Right lobe of liver (tissue), 6 donors: ENCODE measurements at regions not wholly inside any gene's neighbourhood (a gene's known extent, or its start where the extent isn't known, plus 50 kb on each side); places are given as distances from the start of the nearest gene placed in this dataset.

Experiments used
- ATAC-seq, 4 donors: fragments of 200-7000 bp; cut with Tn5 transposase; one replicate each; pipeline ENCODE4 v1.9.1; 2020; ENCODE audit warnings: mild to moderate bottlenecking in 4 of 4, moderate library complexity in 4 of 4
- DNase-seq, 3 donors: peaks; one replicate each; pipeline ENCODE4 v3.0.0-alpha.2; 2020
- H3K27ac ChIP-seq, 3 donors: fragments of 200-600 bp; one replicate each; pipeline ENCODE4 v1.8.0; 2022
- H3K27me3 ChIP-seq, 2 donors: fragments of 200-600 bp; one replicate each; pipeline ENCODE4 v1.8.0; 2022
- H3K36me3 ChIP-seq, 4 donors: fragments of 200-600 bp; sonication (generic) in 1 of 4; one replicate each; pipeline versions ENCODE4 v1.5.1 to v1.8.0; 2017 to 2022; ENCODE audit warnings: control low read depth in 1 of 4
- H3K4me1 ChIP-seq, 4 donors: fragments of 200-600 bp; sonication (generic) in 1 of 4; one replicate each; pipeline versions ENCODE4 v1.5.1 to v1.8.0; 2017 to 2022; ENCODE audit warnings: control low read depth in 1 of 4
- H3K4me3 ChIP-seq, 3 donors: fragments of 200-600 bp; one replicate each; pipeline ENCODE4 v1.8.0; 2022
- H3K9me3 ChIP-seq, 4 donors: fragments of 200-600 bp; sonication (generic) in 1 of 4; one replicate each; pipeline versions ENCODE4 v1.5.1 to v1.8.0; 2017 to 2022; ENCODE audit warnings: control low read depth in 1 of 4
- CTCF ChIP-seq, 4 donors: fragments of 200-600 bp in 3 of 4; fragments of 450-650 bp in 1 of 4; IDR thresholded peaks; one replicate each; pipeline versions ENCODE4 v1.5.1 to v1.8.0; 2016 to 2022; ENCODE audit warnings: antibody characterized with exemption in 4 of 4, mild to moderate bottlenecking in 2 of 4
- POLR2A ChIP-seq: fragments of 450-650 bp; IDR thresholded peaks from one replicate; pipeline ENCODE4 v1.6.1; 2017; ENCODE audit warnings: antibody characterized with exemption, mild to moderate bottlenecking
- WGBS: methylation state at CpG from one replicate; pipeline ENCODE4 v1.1.6; 2018; ENCODE audit warnings: low coverage, low lambda C conversion rate; ENCODE audit not compliant: insufficient coverage; ENCODE audit errors: missing lambda C conversion rate; 5-methylcytosine and 5-hydroxymethylcytosine counted together
- intact Hi-C, 2 donors: fragments of 100-400 bp; cut with DNase I; formaldehyde crosslinking; loops; one replicate each; pipeline versions ENCODE4 v1.11.2 to v1.14.1; 2022
- donor health status: DM: no; HTN: yes; CAD: no.
- donor health status: DM: no; HTN: no; CAD: no.
- donor health status: DM: no; HTN: no; CAD: no.
- donor health status: DM: no; HTN: yes; CAD: no.
- donor health status: DM: no; HTN: yes; CAD: no.

DNA sequence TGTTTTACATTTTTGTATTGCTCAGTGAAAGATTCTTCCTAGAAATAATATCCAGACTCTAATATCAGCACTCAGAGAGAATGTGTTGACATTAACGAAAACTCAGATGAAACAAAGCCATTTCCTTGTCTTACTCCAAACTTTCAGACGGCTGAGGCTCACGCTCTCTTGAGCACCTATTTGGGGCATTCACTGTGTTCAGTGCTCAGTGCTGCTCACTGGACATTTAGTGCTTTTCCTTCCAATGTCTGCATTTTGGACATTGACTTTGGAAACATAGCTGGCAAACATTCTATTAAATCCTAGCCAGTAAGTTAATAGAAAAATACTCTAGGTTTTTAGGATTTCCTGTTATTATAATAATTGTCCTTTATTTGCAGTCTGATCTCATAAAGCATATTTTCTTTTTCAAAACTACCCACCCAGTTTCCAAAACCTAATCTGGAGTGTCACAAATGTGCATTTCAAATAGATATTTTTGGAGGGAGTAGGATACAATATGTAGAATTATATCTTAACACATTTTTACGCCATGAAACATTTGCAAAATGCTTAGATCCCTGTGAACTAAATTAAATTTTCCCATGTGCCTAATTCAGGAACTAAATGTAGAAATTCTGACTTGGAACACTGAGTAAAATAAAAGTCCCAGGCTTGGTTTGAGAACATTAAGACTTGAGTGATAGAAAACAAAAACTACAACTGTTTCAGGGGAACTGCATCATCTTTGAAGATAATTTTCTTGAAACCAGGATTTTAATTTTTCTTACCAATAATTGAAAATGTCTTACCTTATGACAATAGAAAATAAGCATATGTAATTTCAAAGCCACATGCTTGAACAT, 91.7 kb upstream of the B3GAT2 start:
- Histone ChIP-seq H3K36me3 (no peaks in the 10 kb centered on the region), H3K9me3 (no peaks in the 10 kb centered on the region), H3K27ac (no peak overlapping the region), H3K4me1 (no peaks in the 10 kb centered on the region), H3K4me3 (no peak overlapping the region), H3K27me3 (no peaks in the 10 kb centered on the region)
- TF ChIP-seq CTCF (IDR thresholded peaks at IDR 0.05), result no peak
- DNase-seq (no peak), ATAC-seq (no peak)
- 65% methylated on average over 4 of the region's 4 CpGs for WGBS
- intact Hi-C loops, result no loop called here

DNA sequence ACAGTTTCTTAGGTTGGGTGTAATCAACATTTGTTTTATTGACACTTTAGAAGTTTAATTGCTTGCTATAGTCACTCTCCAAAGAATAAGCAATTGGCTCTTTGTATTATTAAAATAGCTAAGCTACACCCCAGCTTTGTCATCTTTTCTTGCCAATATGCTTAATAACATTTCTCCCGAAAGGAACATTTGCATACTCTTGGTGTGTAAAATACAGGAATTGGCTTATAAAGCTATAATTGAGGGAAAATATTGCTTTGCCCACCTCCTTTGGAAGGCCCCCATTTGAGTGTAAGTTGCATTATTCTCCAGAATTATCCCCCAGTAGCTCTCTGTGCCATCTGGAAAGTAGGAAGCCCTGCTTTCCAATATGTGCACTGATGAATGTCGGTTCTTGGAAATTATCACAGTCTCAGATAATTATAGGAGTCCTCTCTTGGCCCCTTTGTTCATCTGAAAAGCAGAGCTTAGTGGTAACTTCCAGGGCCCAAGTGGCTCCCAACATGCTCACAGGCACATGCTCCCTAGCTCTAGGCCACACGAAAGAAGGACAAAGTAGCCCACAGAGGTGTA, 92.4 kb upstream of the B3GAT2 start:
- ATAC-seq, result no peak

DNA sequence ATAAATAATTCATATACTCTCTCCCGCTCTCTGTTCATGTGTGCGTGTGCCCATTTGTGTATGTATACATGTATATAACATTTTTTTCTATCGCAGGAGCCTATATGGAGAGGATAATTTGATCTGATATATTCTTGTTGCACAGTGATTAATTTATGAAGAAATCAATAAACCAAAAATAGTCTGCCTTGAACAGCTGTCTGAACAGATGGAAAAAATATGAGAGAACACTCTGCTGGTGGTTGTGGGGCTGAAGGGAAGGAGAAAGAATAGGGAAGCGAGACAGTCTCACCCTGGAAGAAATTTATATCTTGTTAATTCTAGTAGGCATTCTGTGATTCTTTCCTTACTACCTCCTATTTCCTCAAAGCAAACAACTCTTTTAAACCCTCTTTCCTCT, 96.6 kb upstream of the B3GAT2 start:
- no peaks in the 10 kb centered on the region for H3K27me3 ChIP-seq
- no peak for DNase-seq
- intact Hi-C loops, result no loop called here
- no peak overlapping the region for H3K27ac ChIP-seq
- TF ChIP-seq CTCF (IDR thresholded peaks at IDR 0.05) (no peak), POLR2A (no peak)
- WGBS, result 84% methylated on average over 4 of the region's 4 CpGs
- ATAC-seq, result no peak
- H3K36me3 ChIP-seq, result no peaks in the 10 kb centered on the region
- H3K4me1 ChIP-seq, result no peaks in the 10 kb centered on the region
- H3K4me3 ChIP-seq, result no peak overlapping the region
- no peaks in the 10 kb centered on the region for H3K9me3 ChIP-seq

More for the DNA sequence above, 92.4 kb upstream of the B3GAT2 start:
- H3K4me1 ChIP-seq, result no peaks in the 10 kb centered on the region
- H3K9me3 ChIP-seq, result no peaks in the 10 kb centered on the region
- H3K4me3 ChIP-seq, result no peak overlapping the region
- no peak overlapping the region for H3K27ac ChIP-seq
- no peaks in the 10 kb centered on the region for H3K36me3 ChIP-seq
- intact Hi-C loops, result no loop called here
- DNase-seq, result no peak
- WGBS, result 87% methylated on average over 3 of the region's 3 CpGs
- H3K27me3 ChIP-seq, result no peaks in the 10 kb centered on the region
- no peak for TF ChIP-seq POLR2A
- TF ChIP-seq CTCF (IDR thresholded peaks at IDR 0.05), result no peak

GRCh38 chr6:71056656-71057055, 99.8 kb upstream of the B3GAT2 start:
- H3K4me1 ChIP-seq, result no peaks in the 10 kb centered on the region
- intact Hi-C loops, result no loop called here
- DNase-seq (no peak), ATAC-seq (no peak)
- no peak overlapping the region for H3K27ac ChIP-seq
- H3K36me3 ChIP-seq, result no peaks in the 10 kb centered on the region
- no peak overlapping the region for H3K4me3 ChIP-seq
- TF ChIP-seq POLR2A, result no peak
- no peak for TF ChIP-seq CTCF (IDR thresholded peaks at IDR 0.05)
- no peaks in the 10 kb centered on the region for H3K9me3 ChIP-seq
- WGBS, result 25% methylated on average over 2 of the region's 2 CpGs
- H3K27me3 ChIP-seq, result no peaks in the 10 kb centered on the region
